ENCODE measurements at regions not wholly inside any gene's neighbourhood (a gene's known extent, or its start where the extent isn't known, plus 50 kb on each side); places are given as distances from the start of the nearest gene placed in this dataset.
"Not testable (repeated sequence)": the region's sequence is repeated elsewhere in the genome, so short reads cannot be mapped to it uniquely, and the experiment has no call there.

GRCh38 chr3:26078539-26078938, 288.6 kb downstream of the OXSM start:
- DNase-seq = no peak

GRCh38 chr3:26081166-26081565, 291.3 kb downstream of the OXSM start:
- no peak for DNase-seq

GRCh38 chr3:26081806-26082205, 291.9 kb downstream of the OXSM start:
- no peak for DNase-seq

- no peak for DNase-seq
These were observed 293.0 kb downstream of the OXSM start for GRCh38 chr3:26082911-26083310.

GRCh38 chr3:26084629-26085028, 294.7 kb downstream of the OXSM start:
- no peak for DNase-seq

GRCh38 chr3:26087751-26088150, 297.9 kb downstream of the OXSM start:
- DNase-seq = no peak

GRCh38 chr3:26089249-26089648, 299.4 kb downstream of the OXSM start:
- DNase-seq = no peak

GRCh38 chr3:26090589-26090988, 300.7 kb downstream of the OXSM start:
- no peak for DNase-seq

- DNase-seq = no peak
These were observed 301.2 kb downstream of the OXSM start for GRCh38 chr3:26091096-26091495.

GRCh38 chr3:26091626-26092025, 301.7 kb downstream of the OXSM start:
- no peak for DNase-seq

- DNase-seq = not testable (repeated sequence)
These were observed 307.2 kb downstream of the OXSM start for GRCh38 chr3:26097111-26097510.

- DNase-seq = no peak
These were observed 309.8 kb downstream of the OXSM start for GRCh38 chr3:26099692-26100091.

GRCh38 chr3:26100176-26100575, 310.3 kb downstream of the OXSM start:
- DNase-seq = no peak

- no peak for DNase-seq
These were observed 312.5 kb downstream of the OXSM start for GRCh38 chr3:26102376-26102775.

GRCh38 chr3:26104851-26105251, 315.0 kb downstream of the OXSM start:
- no peak for DNase-seq

GRCh38 chr3:26105261-26105660, 315.4 kb downstream of the OXSM start:
- DNase-seq = no peak

GRCh38 chr3:26106228-26106627, 316.3 kb downstream of the OXSM start:
- no peak for DNase-seq

GRCh38 chr3:26108846-26109489, 319.1 kb downstream of the OXSM start:
- no peak for DNase-seq

- no peak for DNase-seq
These were observed 325.0 kb downstream of the OXSM start for GRCh38 chr3:26114851-26115250.

- DNase-seq = no peak
These were observed 328.3 kb downstream of the OXSM start for GRCh38 chr3:26118165-26118564.

- no peak for DNase-seq
These were observed 343.1 kb downstream of the OXSM start for GRCh38 chr3:26132942-26133341.

GRCh38 chr3:26141296-26141695, 351.4 kb downstream of the OXSM start:
- DNase-seq = no peak

GRCh38 chr3:26145769-26146168, 355.9 kb downstream of the OXSM start:
- no peak for DNase-seq

- not testable (repeated sequence) for DNase-seq
These were observed 367.5 kb downstream of the OXSM start for GRCh38 chr3:26157428-26157827.

GRCh38 chr3:26171006-26171405, 381.1 kb downstream of the OXSM start:
- no peak for DNase-seq

GRCh38 chr3:26191556-26191955, 401.7 kb downstream of the OXSM start:
- no peak for DNase-seq
